Stimulated activated CD8-positive, alpha-beta memory T cell treated with anti-CD3 and anti-CD28 coated beads, Interleukin-4, amount 100 ng/mL, for 24 hours (primary cell): ENCODE measurements at regions not wholly inside any gene's neighbourhood (a gene's known extent, or its start where the extent isn't known, plus 50 kb on each side); places are given as distances from the start of the nearest gene placed in this dataset.

Source experiments
- DNase-seq: peaks from one replicate; pipeline ENCODE4 v3.0.0-alpha.2; 2020; ENCODE audit warnings: low read depth

DNA sequence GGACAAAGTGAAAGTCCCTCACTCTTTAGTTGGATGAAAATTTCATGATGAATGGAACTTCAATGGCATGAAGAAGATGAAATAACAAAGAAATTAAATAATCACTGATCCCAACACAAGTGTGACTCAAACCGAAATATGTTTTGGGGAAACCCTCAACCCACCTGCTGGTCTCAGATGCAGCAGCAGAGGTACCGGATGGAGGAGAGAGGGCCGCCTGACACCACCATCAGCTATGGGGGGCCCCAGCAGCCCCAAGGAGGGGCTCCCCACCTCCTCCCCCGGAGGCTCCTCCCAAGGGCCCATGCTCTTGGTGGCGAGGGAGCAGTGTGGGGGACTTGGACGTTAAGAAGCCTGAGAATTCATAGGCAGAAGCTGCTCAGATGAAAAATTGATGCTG is 137.2 kb upstream of the ADARB2 start:
- no peak for DNase-seq

DNA sequence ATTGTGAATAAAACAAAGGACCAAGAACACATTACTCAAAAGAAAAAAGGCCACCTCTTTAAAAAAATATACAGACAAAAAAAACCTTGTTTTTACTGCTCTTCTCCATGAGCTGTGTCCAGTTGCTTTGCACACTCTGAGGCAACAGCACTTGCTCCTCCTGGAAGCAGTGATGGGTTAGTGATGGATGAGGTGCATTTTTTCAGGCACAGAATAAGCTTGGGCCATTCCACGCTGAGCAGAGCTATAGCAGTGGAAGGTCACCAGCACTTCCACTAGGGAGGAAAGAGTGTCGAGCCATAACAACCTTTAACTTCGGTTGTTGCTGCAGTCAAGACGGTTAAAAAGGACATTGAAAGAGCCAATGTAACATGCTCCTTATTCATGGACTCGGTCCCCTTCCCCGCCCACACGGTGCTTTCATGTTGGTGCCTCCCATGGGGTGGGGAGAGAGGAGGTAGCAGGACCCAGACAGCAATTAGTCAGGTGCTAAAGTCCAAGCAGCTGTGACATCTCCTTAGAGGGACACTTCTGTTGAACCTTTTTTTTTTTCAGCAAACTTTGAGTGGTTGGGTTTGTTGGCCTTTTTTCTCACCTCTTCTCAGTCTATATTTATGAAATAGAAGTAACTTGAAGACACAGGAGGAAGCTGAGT is 136.5 kb upstream of the ADARB2 start:
- DNase-seq = no peak

DNA sequence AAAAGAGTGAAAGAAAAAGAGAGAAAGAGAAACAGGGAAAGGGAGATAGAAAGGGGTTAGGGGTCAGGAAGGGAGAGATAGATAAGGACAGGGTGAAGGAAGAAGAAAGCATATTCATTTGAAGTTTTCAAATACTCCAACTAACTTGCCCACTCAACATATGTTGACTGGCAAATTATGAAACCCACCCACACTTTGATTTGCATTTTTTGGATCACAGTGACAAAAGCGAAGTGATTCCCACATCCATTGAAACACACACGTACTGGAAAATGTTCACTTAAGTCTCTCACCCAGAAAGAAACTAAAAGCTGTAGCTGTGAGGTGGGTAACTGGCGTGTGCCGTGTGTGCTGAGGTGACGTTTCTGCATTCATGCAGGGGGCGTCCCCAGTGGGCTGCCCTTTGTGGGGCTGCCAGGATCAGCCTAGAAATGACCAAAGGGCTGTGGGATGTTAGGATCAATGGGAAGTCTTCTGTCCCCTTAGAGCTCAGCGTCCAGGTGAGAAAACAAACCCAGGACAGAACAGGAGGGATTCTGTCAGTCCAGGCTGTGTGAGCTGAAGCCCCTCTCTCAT is 134.9 kb upstream of the ADARB2 start:
- DNase-seq = no peak

DNA sequence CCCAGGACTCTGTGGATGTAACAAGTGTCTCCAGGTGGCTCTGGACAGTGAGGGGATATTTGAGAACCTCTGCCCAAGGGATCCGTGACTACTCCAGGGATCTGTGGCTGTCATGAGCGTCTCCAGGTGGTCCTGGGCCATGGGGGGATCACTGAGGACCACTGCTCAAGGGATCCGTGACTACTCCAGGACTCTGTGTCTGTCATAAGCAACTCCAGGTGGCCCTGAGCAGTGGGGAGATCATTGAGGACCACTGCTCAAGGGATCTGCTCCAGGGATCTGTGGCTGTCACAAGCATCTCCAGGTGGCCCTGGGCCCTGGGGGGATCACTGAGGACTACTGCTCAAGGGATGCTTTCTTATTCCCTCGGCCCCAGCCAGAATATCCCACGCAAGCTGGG is 133.2 kb upstream of the ADARB2 start:
- no peak for DNase-seq

DNA sequence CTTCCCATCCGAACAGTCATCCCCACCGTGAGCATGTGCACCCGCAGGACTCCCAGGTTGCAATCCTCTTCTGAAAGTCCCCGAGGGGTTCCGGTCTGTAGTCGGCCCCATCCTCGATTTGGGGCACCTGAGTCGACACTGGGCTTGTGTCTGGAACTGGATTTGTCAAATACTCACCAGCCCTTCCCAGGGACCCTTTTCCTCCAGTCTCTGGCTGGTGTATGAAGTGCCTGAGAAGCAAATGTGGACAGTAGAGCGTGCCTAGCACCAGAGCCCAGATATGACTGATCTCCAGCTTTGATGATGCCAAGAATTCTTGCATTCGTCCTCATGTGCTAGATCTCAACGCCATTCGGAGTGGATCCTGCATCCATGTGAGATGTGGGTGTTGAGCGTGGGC is 132.5 kb upstream of the ADARB2 start:
- DNase-seq = no peak

DNA sequence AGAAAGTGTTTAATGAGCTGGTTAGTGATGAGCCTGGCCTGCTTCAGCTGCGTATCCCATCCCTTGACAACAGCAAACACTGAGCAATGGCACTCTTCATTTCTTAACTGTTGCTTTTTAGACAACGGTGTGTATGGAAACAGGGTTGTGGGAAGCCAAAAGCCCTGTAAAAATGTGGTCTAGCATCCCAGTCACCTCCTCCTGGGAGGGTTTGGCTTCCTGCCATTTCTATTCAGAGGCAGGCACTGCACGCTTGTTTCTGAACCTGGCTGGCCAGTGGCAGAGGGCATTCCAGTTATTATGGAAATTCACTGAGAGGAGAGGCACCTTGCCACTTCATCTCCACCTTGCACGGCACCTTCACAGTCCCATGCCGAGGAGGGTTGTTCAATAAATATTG is 123.0 kb upstream of the ADARB2 start:
- DNase-seq = no peak

DNA sequence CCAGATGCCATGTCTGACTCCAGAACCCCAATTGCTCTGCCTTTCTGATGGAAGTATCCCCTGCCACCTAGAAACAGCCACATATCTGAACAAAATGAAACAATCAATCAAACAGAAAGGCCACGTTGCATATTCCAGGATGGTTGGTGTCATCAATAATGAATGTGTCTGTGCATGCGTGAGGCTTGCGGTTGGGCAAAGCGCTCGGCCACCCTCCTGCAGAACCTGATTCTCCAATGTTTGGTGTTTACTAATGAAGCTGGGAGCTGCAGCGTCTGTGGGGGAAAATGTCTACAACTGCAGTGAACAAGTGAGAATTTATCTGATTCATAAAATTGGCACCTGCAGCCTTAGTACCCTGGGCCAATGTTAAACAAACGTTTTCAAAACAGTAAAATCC is 121.2 kb upstream of the ADARB2 start:
- no peak for DNase-seq

DNA sequence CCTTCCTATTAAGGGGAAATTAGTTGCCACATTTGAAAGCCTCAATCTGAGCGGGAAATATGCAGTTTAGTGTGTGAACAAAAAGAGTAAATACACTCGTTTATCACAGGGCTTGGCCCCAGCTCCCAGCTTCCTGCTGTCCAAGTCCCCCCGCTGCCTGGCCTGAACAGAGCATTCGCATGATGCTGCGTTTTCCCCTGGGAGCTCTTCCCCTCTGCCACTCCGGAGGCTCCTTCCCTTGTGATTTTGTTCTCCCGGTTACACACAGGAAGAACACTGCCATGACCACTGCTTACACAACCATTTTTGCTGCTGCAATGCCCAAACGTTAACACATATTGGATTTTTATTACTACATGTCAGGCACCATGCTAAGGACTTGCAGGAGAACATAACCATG is 120.7 kb upstream of the ADARB2 start:
- no peak for DNase-seq

DNA sequence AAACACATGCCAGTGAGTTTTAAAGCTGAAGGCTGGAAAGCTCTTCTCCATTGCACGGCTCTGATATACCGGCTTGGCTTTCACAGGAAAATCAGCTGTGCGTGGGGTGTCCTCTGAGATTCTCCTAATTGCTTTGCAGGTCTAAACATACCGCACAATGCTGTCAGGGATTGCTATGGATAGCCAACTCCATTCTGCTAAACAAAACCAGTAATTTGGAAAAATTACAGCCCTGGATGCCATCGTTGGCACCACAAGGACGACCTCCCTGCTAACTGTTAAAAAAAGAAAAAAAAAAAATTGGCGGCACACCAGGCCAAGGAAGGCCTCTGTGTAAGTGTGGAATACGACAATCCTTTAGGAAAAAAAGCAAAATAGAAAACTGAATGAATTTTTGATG is 118.6 kb upstream of the ADARB2 start:
- no peak for DNase-seq

DNA sequence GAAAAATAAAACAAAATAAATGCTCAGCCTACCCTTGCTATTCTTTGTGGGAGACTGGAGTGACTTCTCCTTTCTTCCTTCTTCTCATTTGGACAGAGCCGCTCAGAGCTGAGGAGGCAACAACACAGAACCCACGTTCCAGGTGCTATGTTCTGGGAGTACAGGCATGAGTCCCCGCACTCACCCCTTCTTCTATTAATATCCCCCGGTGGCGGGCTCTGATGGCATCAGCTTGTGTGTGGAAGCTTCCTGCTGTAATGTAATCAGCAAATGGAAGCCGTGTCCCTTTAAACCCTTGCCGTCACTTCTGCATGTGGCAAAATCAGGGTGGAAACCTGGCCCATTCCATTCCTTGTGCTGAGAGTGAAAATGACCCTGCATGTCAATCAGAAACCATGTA is 116.9 kb upstream of the ADARB2 start:
- DNase-seq = no peak

DNA sequence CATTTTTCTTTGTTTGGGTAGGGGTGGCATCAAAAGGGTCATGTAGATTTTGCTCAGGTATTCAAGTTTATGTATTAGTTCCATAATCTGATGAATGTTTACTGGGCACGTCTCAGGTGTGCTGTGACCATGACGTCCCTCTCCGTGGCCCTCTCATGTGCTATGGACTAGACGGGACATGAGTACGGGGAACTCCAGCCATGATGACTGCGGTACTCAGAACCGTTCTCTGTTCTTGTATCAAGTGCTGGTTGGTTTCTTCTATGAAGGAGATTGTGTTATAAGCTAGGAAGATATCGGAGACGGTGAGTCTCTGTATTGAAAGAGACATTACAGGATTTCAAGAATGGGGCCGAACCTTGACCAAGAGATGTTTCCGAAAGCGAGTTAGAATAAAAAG is 116.5 kb upstream of the ADARB2 start:
- DNase-seq = no peak

DNA sequence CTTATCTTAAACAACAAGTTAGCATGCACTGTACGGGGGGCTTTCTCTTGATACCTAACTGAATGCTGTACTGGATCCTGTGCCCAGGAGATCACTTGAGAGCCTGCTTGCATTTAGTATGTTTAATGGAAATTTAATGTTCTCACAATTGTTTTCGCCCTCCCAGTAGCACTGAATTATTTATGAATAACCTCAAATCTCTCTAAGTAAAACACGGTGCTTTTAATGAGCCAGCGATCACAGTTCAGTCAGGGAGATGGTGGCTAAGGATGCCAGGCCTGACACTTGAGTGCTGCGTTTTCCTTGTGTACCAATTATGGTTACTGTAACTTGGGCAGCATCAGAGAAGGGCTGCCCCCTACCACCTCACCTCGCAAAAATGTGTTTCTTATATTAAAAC is 115.5 kb upstream of the ADARB2 start:
- DNase-seq = no peak

DNA sequence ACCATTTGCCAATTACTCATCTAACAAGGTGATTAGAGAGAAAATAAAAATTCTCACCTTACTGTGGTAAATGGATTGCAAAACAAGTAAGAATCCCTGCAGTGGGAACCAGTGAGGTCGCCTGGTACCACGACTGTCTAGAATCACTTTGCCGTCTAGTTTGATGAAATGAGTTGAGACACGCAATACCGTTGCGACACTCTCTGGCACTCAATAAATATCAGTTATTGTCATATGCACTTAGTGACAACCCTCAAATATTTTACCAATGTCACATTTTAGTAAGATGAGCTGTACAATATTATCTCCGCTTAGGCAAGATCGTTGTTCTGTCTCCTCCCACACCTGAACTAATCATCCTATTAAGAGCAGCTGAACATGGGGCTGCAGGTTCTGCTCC is 114.4 kb upstream of the ADARB2 start:
- DNase-seq = no peak

DNA sequence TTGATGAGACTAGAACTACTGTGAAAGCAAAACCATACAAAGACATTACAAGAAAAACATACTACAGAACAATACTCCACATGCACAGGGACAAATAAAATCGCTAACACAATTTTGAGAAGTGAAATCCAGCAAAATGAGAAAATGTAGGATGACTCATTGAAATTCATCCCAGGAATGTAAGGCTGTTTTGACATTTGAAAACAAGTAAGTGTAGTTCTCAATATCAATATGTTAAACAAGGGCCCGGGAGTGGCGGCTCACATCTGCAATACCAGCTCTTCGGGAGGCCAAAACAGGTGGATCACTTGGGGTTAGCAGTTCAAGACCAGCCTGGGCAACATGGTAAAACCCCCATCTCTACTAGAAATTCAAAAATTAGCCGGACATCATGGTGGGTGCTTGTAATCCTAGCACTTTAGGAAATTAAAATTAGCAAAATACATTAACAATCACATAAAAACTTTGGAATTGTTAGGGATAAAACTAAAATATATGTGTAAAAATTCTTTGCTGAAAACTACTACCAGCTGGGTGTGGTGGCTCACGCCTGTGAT is 113.7 kb upstream of the ADARB2 start:
- no peak for DNase-seq

DNA sequence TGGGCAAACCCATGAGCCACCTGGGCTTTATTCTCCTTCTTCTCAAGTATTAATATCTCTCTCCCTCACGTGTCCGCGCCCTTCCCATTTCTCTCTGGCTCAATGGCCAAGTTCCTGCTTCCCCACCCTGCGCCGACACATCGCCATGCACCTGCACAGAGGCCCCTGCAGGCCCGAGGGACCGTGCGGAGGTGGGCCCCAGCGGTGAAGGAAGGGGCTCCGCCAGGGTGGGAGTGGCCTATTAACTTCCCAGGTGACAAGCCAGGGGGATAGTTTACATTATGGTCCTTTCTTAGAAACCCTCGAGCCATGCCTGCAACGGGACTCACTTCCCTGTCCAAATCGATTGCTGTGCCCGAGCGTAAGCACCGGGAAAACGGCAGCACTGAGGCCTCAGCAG is 110.0 kb upstream of the ADARB2 start:
- DNase-seq = no peak

DNA sequence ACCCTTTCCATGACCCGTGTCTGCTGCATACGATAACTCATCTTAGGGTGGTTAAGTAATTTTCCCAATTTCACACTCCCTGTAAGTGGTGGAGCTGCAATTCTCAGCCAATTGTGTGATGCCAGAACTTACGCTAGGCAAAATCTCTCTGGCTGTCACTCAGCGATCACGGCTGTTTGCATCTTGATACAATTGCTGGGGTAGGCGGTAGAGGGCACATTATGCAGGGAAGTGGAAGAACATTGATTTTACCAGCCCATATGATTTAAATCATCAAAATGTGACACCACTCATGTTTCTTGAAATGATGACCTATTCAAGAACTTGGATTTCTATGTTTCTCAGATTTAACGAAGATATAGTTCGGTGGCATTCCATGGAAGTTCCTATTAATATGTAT is 108.7 kb upstream of the ADARB2 start:
- no peak for DNase-seq

DNA sequence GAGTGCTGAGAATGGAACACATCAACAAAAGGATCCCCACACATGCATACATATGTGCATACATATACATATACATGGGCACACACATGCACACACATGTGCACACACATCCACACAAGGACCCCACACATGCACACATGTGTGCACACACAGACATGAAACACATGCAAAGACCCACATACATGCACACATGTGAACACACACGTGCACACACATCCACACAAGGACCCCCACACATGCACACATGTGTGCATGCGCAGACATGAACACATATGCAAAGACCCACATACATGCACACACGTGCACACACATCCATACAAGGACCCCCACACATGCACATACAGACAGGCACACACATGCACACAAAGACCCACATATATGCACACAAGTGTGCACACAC is 104.4 kb upstream of the ADARB2 start:
- DNase-seq = no peak

DNA sequence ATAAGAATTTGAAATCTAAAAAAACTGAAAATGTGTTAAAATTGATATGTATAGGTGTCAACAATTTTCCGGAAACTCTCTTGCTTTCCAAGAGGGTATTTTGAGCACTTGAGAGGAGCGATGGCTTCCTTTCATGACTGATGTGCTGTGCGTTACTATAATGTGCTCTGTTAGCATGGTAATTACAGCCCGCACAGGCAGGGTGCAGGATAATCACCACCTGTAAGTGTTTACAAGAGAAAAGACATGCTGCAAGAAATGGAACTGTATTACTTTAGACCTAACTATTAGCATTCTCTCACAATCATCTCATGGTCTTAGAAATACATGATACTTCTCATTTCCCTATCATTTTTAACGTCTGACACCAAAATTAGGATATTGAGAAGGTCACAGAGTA is 92.4 kb upstream of the ADARB2 start:
- no peak for DNase-seq

DNA sequence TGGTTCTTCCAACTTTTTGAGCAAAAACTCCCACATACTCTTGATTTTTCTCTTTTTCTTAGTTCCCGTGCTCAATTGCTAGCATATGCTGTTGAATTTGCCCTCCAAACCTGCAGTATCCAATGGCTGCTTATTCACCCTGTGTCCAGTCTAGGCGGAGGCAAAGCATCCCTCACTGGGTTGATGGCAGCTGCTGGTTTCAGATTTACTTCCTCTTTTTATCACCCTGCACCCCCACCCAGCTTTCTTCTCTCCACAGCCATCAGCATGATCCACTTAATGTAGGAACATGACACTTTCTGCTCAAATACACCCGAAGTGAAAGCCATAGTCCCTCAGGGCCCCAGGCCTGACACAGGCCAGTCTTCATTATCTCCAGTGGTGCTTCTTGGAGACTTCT is 87.6 kb upstream of the ADARB2 start:
- DNase-seq = no peak

DNA sequence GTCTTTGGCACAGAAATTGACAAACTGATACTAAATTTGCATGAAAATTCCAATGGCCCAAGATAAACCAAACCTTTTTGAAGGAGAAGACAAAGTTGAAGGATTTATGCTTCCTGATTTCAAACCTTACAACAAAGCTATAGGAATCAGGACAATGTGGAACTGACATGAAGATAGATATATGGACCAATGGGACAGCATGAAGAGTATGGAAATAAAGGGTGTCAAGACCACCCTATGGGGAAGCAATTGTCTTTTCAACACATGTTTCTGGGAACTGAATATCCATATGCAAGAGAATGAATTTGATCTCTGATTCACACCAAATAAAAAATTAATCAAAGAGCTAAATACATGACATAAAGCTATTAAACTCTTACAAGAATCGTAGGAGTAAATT is 77.2 kb upstream of the ADARB2 start:
- no peak for DNase-seq

DNA sequence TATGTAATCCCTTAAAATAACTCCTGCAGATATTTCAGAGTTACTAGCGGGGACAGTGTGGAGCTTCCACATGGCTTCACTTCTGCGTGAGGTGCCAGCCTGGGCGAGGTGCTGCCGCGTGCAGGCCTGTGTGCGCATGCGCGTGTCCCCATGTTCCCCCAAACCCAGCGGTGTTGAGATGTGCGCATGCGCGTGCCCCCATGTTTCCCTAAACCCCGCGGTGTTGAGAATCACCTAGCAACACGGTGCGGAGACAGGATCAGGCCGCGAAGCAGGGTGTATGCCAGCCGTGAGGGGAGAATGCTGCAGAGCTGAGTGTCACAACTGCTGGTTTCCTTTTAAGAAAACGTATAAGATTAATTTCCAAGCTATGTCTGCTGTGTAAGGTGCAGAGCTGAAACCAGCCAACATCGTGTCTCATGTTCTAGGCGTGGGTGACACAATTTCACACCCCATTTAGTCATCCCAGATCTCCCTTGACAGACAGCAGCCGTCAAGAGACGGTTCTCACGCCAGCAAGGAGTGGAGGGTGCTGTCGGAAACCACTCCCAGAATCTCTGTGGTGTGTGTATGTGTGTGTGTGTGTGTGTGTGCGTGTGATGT is 71.9 kb upstream of the ADARB2 start:
- no peak for DNase-seq

DNA sequence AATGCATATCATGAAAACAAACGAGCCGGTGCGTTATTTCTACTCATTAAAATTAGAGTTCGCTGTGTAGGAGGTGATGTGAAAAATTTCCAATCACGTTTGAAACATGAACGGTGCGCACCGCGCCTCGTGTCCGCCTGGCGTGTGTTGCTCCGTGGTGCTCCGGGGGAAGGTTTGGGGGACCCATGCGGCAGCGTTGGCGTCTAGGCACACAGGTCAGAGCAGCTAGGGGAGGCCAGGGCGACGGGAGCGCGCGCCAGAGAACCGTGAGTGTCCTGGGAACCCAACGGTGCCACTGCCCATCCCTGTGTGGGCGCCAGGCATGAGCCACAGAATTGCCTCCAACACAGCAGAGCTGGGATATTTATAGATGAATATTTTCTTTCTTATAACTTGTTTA is 70.6 kb upstream of the ADARB2 start:
- DNase-seq = no peak

DNA sequence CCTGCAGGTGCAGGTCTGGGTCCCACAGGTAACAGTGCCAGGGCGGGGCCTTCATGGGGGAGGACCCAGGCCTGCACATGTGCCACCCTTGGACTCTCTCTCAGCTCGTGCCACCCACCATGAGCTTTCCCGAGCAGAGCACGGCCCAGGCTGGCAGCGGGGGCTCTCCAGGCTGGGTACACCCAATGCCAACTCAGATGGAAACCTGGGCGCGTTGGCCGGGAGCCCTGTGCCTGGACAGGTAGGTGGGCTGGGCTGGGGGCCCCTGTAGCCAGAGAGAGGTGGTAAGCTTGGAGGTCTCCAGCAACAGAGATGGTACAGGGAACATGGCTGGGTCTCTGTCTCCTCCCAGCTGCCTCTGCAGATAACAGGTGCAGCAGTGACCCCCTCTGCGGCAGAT is 69.9 kb upstream of the ADARB2 start:
- DNase-seq = no peak

DNA sequence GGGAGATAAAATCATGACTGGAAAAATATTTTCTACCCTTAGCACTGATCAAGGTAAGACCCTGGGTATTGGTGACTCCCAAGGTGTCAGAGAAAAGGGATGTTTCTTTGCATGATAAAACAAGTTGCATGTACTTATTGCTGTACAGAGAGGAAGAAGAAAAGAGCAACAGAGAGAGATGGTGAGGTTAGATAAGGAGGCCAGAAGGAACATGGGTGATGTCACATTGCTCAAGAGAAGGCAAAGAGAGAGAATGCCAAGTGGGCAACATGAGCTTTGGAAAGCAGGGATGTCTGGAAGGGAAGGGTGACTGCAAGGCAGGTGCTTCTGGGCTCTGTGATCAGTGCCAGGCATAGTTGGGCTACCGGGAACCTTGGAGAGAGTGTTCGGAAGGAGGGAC is 65.1 kb upstream of the ADARB2 start:
- no peak for DNase-seq
